Mammary epithelial cell (primary cell): ENCODE measurements at regions not wholly inside any gene's neighbourhood (a gene's known extent, or its start where the extent isn't known, plus 50 kb on each side); places are given as distances from the start of the nearest gene placed in this dataset.

Experiments
- CTCF ChIP-seq, 2 donors: IDR thresholded peaks in 1 of 2; conservative IDR thresholded peaks in 1 of 2; 2 replicates each; pipeline ENCODE4 v1.5.1; 2011 to 2012; ENCODE audit warnings: inconsistent platforms in 2 of 2, low read length in 2 of 2, mild to moderate bottlenecking in 2 of 2, control low read depth in 1 of 2, low read depth in 1 of 2; ENCODE audit not compliant: insufficient read depth in 1 of 2; ENCODE audit errors: extremely low read depth in 1 of 2
- EZH2 ChIP-seq: IDR thresholded peaks from 2 replicates; pipeline ENCODE4 v1.6.1; 2012; ENCODE audit warnings: low read length, inconsistent platforms, borderline replicate concordance

- TF ChIP-seq EZH2 (no peak), CTCF (conservative IDR thresholded peaks at IDR 0.05 in 1 of 2, IDR thresholded peaks at IDR 0.05 in 1 of 2; ENCODE audit: extremely low read depth in 1 of 2, insufficient read depth in 1 of 2, low read depth in 1 of 2, low read length in 2 of 2) (no peak)
Measured at GRCh38 chr12:85516039-85516438, 236.0 kb downstream of the ALX1 start.
